ENCODE measurements at regions not wholly inside any gene's neighbourhood (a gene's known extent, or its start where the extent isn't known, plus 50 kb on each side); places are given as distances from the start of the nearest gene placed in this dataset.

- DNase-seq (ENCODE audit: low spot score) = no peak
Observed at GRCh38 chr16:56090076-56090475, 101.2 kb upstream of the GNAO1 start.

- no peak for DNase-seq (ENCODE audit: low spot score)
Observed at GRCh38 chr16:56087626-56088025, 103.7 kb upstream of the GNAO1 start.

- no peak for DNase-seq (ENCODE audit: low spot score)
Observed at GRCh38 chr16:56081371-56081770, 109.9 kb upstream of the GNAO1 start.

- no peak for DNase-seq (ENCODE audit: low spot score)
Observed at GRCh38 chr16:56075732-56076388, 115.4 kb upstream of the GNAO1 start.

- DNase-seq (ENCODE audit: low spot score) = no peak
Observed at GRCh38 chr16:56073508-56073907, 117.8 kb upstream of the GNAO1 start.

- DNase-seq (ENCODE audit: low spot score) = no peak
Observed at GRCh38 chr16:56072096-56072495, 119.2 kb upstream of the GNAO1 start.

- no peak for DNase-seq (ENCODE audit: low spot score)
Observed at GRCh38 chr16:56068816-56069215, 122.5 kb upstream of the GNAO1 start.

- DNase-seq (ENCODE audit: low spot score) = no peak
Observed at GRCh38 chr16:56068314-56068713, 123.0 kb upstream of the GNAO1 start.

GRCh38 chr16:56067406-56067805 is 123.9 kb upstream of the GNAO1 start:
- no peak for DNase-seq (ENCODE audit: low spot score)

GRCh38 chr16:56066617-56067016 is 124.7 kb upstream of the GNAO1 start:
- no peak for DNase-seq (ENCODE audit: low spot score)

- no peak for DNase-seq (ENCODE audit: low spot score)
Observed at GRCh38 chr16:56063111-56063510, 128.2 kb upstream of the GNAO1 start.

GRCh38 chr16:56057151-56057550 is 134.1 kb upstream of the GNAO1 start:
- no peak for DNase-seq (ENCODE audit: low spot score)

GRCh38 chr16:56050916-56051315 is 140.4 kb upstream of the GNAO1 start:
- DNase-seq (ENCODE audit: low spot score) = no peak

GRCh38 chr16:56048425-56049105 is 142.7 kb upstream of the GNAO1 start:
- DNase-seq (ENCODE audit: low spot score) = no peak

GRCh38 chr16:56047307-56048234 is 143.7 kb upstream of the GNAO1 start:
- DNase-seq (ENCODE audit: low spot score) = no peak

- no peak for DNase-seq (ENCODE audit: low spot score)
Observed at GRCh38 chr16:56042416-56042815, 148.9 kb upstream of the GNAO1 start.

GRCh38 chr16:56041556-56042140 is 149.6 kb upstream of the GNAO1 start:
- no peak for DNase-seq (ENCODE audit: low spot score)

- no peak for DNase-seq (ENCODE audit: low spot score)
Observed at GRCh38 chr16:56038564-56039098, 152.7 kb upstream of the GNAO1 start.

GRCh38 chr16:56032072-56032471 is 156.9 kb upstream of the CES5A start:
- DNase-seq (ENCODE audit: low spot score) = no peak

GRCh38 chr16:56029026-56029425 is 153.9 kb upstream of the CES5A start:
- DNase-seq (ENCODE audit: low spot score) = no peak

- DNase-seq (ENCODE audit: low spot score) = no peak
Observed at GRCh38 chr16:56022818-56023217, 147.6 kb upstream of the CES5A start.

GRCh38 chr16:56019274-56019673 is 144.1 kb upstream of the CES5A start:
- no peak for DNase-seq (ENCODE audit: low spot score)
